GM18502 (cell line): ENCODE measurements at regions not wholly inside any gene's neighbourhood (a gene's known extent, or its start where the extent isn't known, plus 50 kb on each side); places are given as distances from the start of the nearest gene placed in this dataset.

Source experiments
- ATAC-seq: cut with Tn5 transposase; IDR thresholded peaks from one replicate; pipeline ENCODE4 v1.9.1; 2021; ENCODE audit warnings: mild to moderate bottlenecking; ENCODE audit not compliant: unreplicated experiment, poor library complexity

DNA sequence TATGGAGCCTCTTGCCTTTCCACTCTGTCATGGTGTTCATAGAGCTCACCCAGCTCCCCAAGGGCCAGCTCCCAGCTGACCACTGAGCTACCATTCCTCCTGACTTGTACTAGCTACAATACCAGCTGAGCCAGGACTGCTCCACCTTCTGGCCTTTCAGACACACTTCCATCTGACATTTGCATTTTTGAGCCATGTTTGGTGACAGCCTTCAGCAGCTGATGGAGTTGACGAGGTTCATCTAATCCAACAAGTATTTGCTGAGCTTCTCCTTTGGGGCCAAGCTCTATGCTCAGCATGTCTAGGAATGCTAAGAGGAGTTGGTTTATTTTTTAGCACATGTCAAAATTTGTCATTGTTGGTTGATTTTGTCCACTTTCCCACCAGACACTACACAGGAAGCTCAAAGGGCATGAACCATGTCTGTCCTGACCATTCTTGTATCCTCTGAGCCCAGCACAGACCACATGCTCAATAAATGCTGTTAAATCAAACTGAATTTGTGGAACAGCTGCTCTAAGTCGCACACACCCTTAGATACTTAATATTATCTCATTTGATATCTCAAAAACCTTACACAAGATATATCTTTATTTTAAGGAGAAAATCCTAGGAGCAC is 142.6 kb upstream of the PPARGC1A start:
- ATAC-seq, result peak; percentile 55

DNA sequence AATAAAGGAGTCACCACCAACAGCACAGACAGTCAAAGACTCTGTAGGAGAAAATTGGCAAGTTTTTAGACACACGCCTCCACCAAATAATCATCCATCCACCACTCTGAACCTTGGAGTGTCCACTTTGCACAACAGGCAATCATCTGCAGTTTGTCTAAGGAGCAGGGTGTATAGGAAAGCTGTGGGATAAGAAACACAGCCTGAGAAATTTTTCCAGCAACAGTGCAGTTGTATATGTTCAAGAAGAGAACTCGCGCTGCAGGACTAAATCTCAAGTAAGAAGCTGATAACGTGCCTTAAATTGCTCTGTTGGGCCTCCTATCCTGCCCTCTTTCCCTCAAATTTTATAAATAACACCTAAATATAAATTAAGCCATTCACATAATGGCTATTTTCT is 136.7 kb upstream of the PPARGC1A start:
- ATAC-seq, result no peak

DNA sequence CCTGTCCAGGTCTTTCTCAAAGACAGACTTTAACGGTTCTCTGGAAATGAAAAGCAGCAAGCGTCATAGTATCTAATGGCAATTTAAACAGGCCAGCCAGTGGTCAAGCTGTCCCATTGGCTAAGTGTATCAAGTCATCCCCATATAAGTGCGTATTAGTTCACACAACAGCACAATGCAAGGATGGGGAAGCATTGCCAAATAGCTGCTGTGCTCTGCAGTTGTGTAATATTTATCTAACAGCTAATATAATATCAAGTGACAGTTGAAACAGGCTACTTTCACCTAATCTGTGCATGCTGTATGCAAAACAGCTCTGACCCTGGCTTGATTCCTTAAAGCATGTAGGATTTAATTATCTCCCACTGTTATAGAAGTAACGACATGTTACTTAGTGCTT is 134.8 kb upstream of the PPARGC1A start:
- ATAC-seq, result no peak

DNA sequence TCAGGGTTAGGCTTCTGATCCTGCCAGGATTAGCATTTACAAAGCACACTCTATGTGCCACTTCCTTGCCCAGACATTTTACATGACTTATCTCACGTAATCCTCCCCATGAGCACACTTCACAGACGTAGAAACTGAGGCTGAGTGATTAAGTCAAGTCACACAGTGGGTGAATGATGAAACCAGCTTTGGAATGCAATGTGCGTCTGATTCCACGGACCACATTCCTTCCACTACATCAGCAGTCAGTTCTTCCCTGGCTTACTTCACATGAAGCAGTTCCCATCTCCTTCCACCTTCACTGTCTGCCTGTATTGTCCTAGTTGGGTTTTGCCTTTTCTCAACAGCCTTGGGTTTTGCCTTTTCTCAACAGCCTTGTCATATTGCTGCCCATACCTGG is 134.3 kb upstream of the PPARGC1A start:
- ATAC-seq, result no peak

DNA sequence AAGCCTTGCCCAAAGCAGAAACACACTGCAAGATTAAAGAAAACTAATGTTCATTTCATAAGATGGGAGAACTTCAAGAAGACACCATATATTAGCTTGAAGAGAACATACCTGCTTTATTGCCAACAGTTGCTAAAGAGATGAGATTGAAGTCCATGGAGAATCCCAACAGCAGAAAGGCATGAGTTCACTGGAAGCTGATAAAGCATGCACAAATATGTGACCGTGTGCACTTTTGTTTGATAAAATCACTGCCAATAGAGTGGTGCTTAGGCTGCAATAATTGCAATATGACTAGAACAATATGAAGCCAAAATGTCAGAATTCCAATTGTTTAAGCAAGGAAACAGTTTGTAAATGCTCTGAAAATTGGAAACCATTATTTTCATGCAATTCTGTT is 125.9 kb upstream of the PPARGC1A start:
- no peak for ATAC-seq

DNA sequence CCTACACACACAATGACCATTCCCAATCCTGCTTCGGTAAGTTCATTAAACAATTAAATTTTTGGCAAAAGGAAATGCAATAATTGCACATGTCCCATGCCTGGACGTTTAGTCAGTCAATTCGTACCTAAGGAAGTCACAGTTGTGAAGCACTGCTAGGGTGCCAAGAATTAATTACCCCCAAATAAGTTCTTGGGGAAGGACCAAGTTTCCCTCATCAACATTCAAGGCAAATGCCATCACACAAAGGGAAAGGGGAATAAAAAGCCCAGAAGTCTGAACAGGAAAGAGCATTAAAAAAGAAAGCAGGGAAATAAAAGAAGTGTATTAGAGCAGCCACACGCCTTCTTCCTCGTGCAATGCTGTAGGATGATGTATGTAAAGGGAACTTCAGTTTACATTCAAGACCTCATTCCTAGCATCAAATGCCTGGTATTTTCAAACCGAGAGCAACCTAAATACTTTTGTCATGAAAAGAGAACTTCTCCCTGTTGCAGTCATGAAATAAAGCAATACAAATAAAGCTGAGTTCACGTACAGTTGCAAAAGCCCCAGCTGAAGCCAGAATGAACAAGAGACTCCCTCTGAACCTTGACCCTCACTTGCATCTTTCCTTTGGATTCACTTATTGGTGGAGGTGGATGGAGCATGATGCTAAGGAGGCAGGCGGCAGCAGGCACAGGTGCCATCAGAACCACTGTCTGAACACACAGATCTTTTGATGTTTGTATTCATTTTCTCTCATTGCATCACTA is 124.0 kb upstream of the PPARGC1A start:
- ATAC-seq, result no peak

DNA sequence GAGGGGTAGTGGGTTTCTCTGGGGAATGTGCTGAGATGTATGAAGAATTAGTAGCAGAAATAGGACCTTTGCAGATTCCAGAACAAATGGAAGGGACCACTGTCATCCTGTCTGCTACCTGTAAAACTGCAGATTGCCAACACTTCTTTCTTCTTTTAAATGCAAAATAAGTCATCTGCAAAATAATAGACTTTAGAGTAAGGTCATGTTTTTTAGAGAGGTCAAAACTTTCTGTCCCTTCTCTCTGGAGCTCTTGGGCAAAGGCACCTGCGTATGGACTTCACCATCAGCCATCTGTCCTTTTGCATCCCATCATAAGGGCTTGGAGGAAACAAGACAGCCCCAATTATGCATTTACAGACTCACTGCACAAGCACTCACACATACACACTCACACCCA is 121.1 kb upstream of the PPARGC1A start:
- ATAC-seq, result no peak

DNA sequence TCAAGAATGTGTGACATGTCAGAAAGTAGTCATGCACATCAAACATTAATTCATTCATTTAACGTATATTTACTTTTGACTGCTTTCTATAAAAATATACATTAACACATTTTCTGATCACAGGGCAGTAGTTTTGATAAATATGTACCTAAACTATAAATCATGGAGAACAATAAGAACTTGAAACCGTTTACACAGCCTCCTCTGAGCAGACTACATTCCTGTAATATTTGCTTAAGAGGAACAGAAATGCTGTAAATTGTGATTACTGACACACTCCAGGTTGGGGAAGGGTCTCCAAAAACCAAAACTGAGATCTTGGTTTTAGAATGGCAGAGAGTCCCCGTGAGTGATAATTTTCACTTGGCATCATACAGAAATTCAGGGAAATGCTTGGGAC is 120.7 kb upstream of the PPARGC1A start:
- no peak for ATAC-seq

DNA sequence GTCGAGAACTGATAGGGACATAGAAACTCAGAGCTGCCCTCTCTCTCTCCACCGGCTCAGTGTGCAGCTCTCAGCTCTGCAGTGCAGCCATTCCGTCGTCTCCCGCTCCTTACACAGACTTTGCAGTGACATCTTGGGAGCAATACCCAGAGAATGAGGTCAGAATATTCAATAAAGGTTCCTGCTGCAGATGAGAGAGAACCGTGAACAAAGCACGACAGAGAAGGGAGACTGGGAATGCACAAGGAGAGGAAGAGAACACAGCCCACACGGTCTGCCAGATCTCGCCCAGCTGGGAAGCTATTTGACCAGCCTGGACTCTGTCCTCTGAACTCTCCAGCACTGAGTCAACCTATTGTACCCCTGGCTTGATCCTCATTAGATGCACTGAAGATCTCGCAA is 118.0 kb upstream of the PPARGC1A start:
- ATAC-seq, result no peak

DNA sequence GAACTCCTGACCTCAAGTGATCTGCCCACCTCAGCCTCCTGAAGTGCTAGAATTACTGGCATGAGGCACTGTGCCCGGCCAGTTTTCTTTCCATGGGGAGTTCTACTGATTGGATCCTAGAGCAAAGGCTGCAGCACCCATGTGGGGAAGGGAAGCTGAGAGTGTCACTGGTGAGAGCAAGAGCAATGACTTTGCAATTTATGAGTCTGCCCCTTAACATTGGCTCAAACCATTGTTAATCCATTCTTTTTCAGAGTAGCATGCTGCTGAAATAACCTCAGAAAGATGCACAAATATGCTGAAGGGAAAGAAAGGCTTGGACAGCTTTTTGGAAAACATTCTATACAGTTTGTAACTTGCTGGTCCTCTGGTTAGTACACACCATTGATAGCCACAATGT is 116.4 kb upstream of the PPARGC1A start:
- ATAC-seq, result no peak

DNA sequence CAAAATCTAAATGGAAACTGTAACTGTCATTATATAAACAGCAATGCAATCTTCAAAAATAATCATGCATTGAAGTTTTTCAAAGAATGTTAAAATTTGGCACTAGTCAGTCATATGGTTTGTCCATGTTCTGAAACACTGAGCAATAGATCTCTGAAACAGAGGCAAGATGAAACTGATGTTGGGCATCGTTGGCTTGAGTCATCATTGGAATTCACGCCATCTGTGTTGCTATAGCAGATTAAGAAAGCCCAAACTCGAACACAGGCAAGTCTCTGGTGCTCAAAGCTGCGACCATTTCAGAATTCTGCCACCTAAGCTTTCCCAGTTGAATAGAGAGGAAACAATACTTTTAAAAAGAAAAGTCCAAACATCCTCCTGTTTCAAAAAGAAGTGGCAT is 114.1 kb upstream of the PPARGC1A start:
- ATAC-seq, result no peak

DNA sequence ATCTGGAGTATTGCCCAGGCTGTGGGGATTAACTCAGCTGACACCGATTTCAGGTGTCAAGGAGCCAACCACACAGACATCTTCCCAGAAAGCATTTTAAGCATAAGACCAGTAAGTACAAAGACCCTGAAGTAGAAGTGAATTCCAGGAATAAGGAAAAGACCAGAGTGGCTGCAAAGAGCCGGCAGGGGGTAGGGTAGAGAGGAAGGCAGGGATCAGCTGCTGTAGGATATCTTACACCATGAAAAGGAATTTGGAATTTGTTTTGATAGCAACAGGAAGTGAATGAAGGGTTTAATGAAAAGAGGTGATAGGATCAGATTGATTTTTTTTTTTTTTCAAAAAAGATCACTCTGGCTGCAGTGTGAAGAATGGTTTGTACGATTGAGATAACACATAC is 113.6 kb upstream of the PPARGC1A start:
- ATAC-seq, result no peak

DNA sequence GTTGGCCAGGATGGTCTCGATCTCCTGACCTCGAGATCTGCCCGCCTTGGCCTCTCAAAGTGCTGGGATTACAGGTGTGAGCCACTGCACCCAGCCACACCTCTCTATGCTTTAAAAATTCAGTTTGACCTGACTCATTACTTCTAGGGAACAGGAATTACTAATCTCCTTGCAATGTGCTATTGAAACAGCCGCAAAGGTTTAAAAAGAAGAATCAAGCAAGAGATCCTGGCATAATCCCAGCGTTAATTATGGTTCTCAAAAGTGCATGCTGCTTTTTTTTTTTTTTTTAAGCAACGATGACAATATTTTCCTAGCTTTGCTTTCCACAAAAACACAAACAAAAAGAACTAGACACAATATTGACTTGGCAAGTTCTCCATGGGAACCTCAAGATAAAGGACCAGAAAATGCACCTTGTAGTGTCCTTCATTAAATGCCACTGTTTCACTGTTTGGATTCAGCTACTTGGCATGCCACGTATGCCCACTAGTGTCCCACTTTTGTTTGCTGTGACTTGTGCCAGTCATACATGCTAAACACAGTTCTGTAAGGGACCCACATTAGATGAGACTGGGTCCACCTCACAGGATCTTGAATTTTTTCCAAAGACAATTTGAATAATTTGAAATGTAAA is 112.6 kb upstream of the PPARGC1A start:
- no peak for ATAC-seq

DNA sequence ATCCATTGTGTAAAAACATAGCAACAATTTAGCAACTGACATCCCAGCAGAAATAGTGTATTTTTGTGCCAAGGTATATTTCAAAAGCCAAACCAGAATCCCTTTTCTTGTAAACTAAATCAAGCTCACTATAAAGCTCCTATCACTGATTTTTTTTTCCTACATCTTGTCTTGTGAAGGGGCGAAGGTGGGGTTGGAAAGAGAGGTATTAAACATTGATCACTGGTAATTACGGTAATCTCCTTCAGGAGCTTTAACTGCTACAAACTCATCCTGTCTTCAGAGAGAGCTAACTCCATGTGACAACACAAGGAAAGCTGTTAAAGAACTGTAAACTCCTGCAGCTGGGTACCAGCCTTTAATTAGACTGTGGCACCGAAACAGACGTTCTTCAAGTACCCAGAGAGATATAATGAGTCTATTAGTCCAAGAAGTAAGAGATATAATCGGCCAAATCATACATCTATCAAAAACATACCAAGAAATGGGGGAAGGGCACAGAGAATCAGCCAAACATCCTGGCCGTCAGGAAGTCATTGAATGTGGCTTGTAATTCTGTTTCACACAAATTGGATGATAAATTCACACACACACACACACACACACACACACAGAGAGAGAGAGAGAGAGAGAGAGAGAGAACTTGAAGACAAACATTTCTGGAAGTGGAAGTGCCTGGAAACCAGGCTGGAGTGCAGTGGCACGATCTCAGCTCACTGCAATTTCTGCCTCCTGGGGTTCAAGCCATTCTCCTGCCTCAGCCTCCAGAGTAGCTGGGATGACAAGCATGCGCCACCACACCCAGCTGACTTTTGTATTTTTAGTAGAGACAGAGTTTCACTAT is 111.9 kb upstream of the PPARGC1A start:
- ATAC-seq, result no peak

DNA sequence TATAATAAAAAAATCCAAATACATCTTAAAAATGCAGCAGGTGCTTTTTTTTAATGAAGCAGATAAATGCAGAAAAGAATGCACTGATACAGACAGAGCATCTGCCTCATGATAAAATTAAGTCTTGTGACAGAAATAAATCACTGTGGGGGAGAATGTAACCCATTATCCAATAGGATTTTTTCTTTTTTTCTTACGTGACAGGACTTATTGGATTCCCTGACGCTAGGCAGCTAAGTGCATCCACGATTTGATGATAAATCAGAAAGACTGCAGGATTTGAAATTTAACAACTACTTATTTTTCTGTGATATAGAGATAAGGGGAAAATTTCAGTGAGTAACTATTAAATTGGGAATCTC is 110.6 kb upstream of the PPARGC1A start:
- ATAC-seq, result no peak

DNA sequence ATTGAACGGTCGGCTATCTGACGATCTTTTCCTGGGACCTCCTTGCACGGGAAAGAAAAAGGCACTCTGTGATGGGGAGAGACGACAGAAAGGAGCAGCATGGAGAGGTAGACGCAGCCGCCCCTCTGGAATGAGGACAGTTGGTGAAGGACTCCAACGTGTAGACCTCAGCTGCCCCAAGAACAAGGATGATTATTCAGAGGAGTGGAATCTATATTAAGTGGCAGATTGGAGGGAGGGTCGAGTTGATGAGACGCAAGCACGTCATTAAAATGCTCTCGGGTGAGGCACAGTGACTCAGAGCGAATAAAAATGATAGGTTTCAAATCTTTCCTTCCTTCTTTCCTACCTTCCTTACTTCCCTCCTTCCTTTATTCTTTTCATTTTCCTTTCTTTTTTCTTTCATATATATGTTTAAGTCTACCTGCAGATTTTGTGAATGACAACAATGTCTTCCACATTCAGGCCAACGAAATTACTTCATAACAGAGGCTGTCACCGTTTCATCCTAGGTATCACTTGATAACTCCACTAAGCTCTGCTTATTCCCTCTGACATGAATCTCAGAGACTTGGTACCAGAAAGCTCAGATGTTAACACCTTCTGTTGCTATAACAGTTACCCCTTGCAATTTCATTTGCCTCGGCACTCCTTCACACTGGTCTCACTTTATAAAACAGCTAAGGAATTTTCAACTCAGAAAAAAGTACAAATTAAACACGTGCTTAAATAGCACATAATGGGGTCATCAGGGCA is 110.0 kb upstream of the PPARGC1A start:
- no peak for ATAC-seq

DNA sequence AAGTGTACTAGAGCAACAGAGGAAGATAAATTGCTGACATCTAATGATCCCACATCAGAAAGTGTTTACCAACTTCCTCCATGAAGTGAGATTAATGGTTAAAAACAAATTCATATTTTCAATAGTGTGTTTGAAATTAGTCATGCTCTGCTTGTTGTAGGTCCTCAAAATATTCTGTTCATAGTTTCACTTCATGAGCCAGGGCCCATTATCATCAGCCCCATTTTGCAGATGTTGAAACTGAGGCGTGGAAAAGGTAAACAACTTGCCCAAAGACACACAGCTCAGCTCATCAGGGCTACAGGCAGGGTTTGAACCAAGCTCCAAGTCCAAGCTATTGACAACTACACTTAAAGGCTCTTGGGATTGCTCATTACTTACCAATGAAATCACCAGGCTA is 103.5 kb upstream of the PPARGC1A start:
- ATAC-seq, result peak; percentile 51

DNA sequence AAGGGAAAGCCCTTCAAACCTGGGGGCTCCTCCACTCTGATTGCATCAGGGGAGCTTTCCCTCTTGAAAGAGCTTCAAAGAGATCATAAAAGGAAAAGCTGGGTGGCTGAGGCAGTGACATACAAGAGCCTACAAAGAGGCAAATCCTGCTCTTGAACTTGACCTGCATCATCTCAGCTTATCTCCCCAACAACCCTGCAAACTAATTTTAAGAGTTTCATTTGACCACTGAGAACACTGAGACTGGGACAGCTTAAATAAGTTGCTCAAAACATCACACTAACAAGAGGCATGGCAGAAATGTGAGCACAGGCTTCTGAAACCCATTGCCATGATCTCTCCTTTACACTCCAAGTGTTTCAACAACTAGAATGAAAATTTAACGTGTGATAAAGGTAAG is 101.6 kb upstream of the PPARGC1A start:
- peak; percentile 44 for ATAC-seq

DNA sequence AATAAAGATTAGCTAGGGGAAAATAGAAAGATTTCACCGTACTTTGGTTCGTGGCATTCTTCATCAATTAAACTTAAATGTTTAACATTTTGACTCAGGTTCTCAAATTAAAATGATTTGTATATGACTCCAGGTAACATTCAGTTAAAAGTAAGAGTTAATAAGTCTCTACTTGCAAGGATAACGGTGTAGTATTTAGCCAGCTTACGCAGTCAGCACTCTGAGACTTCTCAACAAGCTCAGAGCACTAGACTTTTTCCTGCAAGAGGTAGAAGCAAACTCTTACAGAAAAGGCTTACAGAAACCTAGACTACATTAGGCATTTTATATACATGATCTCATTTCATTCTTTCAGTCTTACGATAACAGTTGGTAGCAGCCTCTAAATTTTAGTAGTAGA is 96.4 kb upstream of the PPARGC1A start:
- no peak for ATAC-seq

DNA sequence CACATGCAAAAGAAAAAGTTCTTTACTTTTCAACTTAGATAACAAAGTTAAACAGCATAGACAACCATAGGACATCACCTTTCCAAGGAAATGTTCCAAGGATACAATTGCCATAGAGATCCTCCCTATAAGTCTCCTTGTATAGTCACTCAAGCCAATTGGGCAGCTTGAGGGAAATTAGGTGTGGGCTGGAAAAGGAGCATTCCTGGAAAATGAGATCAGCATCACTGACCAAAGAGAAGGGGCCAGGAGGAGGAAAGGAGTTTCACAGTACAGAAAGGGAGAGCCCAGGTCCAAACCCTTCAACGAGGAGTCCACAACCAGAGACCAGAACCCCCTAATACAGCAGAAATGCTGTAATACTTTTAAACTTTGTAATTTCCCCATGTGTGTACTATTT is 91.5 kb upstream of the PPARGC1A start:
- ATAC-seq, result no peak
